Keratinocyte (primary cell): ENCODE measurements at regions not wholly inside any gene's neighbourhood (a gene's known extent, or its start where the extent isn't known, plus 50 kb on each side); places are given as distances from the start of the nearest gene placed in this dataset.

Experiments used
- DNase-seq: peaks from one replicate; pipeline ENCODE4 v3.0.0-alpha.2; 2011; ENCODE audit warnings: low read depth, missing footprints, low spot score
- FAIRE-seq: peaks from 2 replicates; lab custom pipeline; 2011; peaks lifted over from hg19 to GRCh38; lab: Jason Lieb, UNC
- H2AFZ ChIP-seq: 2 replicates; pipeline ENCODE4 v1.6.0; 2012; ENCODE audit warnings: low read length, control low read depth, inconsistent platforms; ENCODE audit not compliant: control insufficient read depth
- H3K27ac ChIP-seq: 2 replicates; pipeline ENCODE4 v1.5.1; 2011; ENCODE audit warnings: low read length; ENCODE audit not compliant: control insufficient read depth, insufficient read depth
- H3K27me3 ChIP-seq: 3 replicates; pipeline ENCODE4 v1.6.0; 2011; ENCODE audit warnings: low read length; ENCODE audit not compliant: control insufficient read depth, insufficient read depth; ENCODE audit errors: extremely low read depth
- H3K36me3 ChIP-seq, 2 experiments: 2 replicates in 1 of 2; 3 replicates in 1 of 2; pipeline ENCODE4 v1.5.1; 2011; ENCODE audit warnings: low read length in 2 of 2, mild to moderate bottlenecking in 1 of 2; ENCODE audit not compliant: control insufficient read depth in 2 of 2, insufficient read depth in 2 of 2; ENCODE audit errors: extremely low read depth in 1 of 2
- H3K4me1 ChIP-seq: 3 replicates; pipeline ENCODE4 v1.5.1; 2011; ENCODE audit warnings: low read length; ENCODE audit not compliant: control insufficient read depth, insufficient read depth; ENCODE audit errors: extremely low read depth
- H3K4me2 ChIP-seq: 3 replicates; pipeline ENCODE4 v1.6.0; 2011; ENCODE audit warnings: low read depth, low read length; ENCODE audit not compliant: control insufficient read depth, insufficient read depth; ENCODE audit errors: extremely low read depth
- H3K4me3 ChIP-seq, 3 experiments: fragments of 200-600 bp in 1 of 3; sonication (generic) in 1 of 3; 2 replicates in 2 of 3; 3 replicates in 1 of 3; pipeline ENCODE4 v1.5.1; 2011 to 2016; ENCODE audit warnings: low read length in 3 of 3, mild to moderate bottlenecking in 3 of 3, control low read depth in 2 of 3, inconsistent platforms in 1 of 3, low read depth in 1 of 3, mixed read lengths in 1 of 3, mixed run types in 1 of 3, moderate library complexity in 1 of 3; ENCODE audit not compliant: control insufficient read depth in 2 of 3, insufficient read depth in 2 of 3; ENCODE audit errors: extremely low read depth in 1 of 3
- H3K79me2 ChIP-seq: 2 replicates; pipeline ENCODE4 v1.6.0; 2012; ENCODE audit warnings: low read length; ENCODE audit not compliant: control insufficient read depth, insufficient read depth
- H3K9ac ChIP-seq: 3 replicates; pipeline ENCODE4 v1.6.0; 2011; ENCODE audit warnings: low read length; ENCODE audit not compliant: control insufficient read depth, insufficient read depth; ENCODE audit errors: extremely low read depth
- H3K9me1 ChIP-seq: 3 replicates; pipeline ENCODE4 v1.6.0; 2011; ENCODE audit warnings: low read length; ENCODE audit not compliant: control insufficient read depth, insufficient read depth; ENCODE audit errors: extremely low read depth
- H3K9me3 ChIP-seq: 2 replicates; pipeline ENCODE4 v1.5.1; 2012; ENCODE audit warnings: low read depth, low read length; ENCODE audit not compliant: control insufficient read depth
- H4K20me1 ChIP-seq: 3 replicates; pipeline ENCODE4 v1.6.0; 2011; ENCODE audit warnings: low read length; ENCODE audit not compliant: control insufficient read depth, insufficient read depth; ENCODE audit errors: extremely low read depth
- CTCF ChIP-seq, 3 experiments: IDR thresholded peaks in 1 of 3; conservative IDR thresholded peaks in 1 of 3; optimal IDR thresholded peaks in 1 of 3; 2 replicates in 2 of 3; 3 replicates in 1 of 3; pipeline versions ENCODE3 to v1.5.1; 2011; ENCODE audit warnings: low read length in 3 of 3, mild to moderate bottlenecking in 3 of 3, moderate library complexity in 2 of 3, control low read depth in 1 of 3, inconsistent platforms in 1 of 3; ENCODE audit not compliant: insufficient read depth in 2 of 3; ENCODE audit errors: extremely low read depth in 1 of 3
- EZH2 ChIP-seq: IDR thresholded peaks from one replicate; pipeline ENCODE4 v1.6.1; 2012; ENCODE audit warnings: inconsistent platforms, mild to moderate bottlenecking, low read length, moderate library complexity
- dilution Hi-C: fragments of 300-500 bp; cut with MboI; formaldehyde crosslinking; loops from one replicate; pipeline ENCODE4 v1.7.0; 2020; ENCODE audit warnings: low sequenced_read_pairs; ENCODE audit not compliant: extremely low pct_ligation_motif_present

- Histone ChIP-seq H3K9me1 (no peaks in the 10 kb centered on the region), H3K4me1 (no peaks in the 10 kb centered on the region), H3K79me2 (no peaks in the 10 kb centered on the region), H3K4me2 (no peak overlapping the region), H3K27me3 (no peaks in the 10 kb centered on the region), H3K36me3 (no peaks in the 10 kb centered on the region), H4K20me1 (no peaks in the 10 kb centered on the region), H2AFZ (no peak overlapping the region), H3K27ac (no peak overlapping the region), H3K4me3 (no peak overlapping the region), H3K9ac (no peak overlapping the region), H3K9me3 (no peaks in the 10 kb centered on the region)
- FAIRE-seq (no peak), DNase-seq (no peak)
- TF ChIP-seq EZH2 (no peak), CTCF (optimal IDR thresholded peaks at IDR 0.05 in 1 of 3, IDR thresholded peaks at IDR 0.05 in 1 of 3, conservative IDR thresholded peaks at IDR 0.05 in 1 of 3; ENCODE audit: extremely low read depth in 1 of 3, insufficient read depth in 2 of 3, low read length in 3 of 3) (no peak)
- dilution Hi-C loops = no loop called here
These were observed 322.0 kb upstream of the SALL1 start for GRCh38 chr16:51473091-51473490.

- H3K4me2 ChIP-seq = no peak overlapping the region
- TF ChIP-seq CTCF (optimal IDR thresholded peaks at IDR 0.05 in 1 of 3, IDR thresholded peaks at IDR 0.05 in 1 of 3, conservative IDR thresholded peaks at IDR 0.05 in 1 of 3; ENCODE audit: extremely low read depth in 1 of 3, insufficient read depth in 2 of 3, low read length in 3 of 3) = no peak
- TF ChIP-seq EZH2 = no peak
These were observed 319.4 kb upstream of the SALL1 start for GRCh38 chr16:51470492-51470891.

More at GRCh38 chr16:51470492-51470891, 319.4 kb upstream of the SALL1 start:
- Histone ChIP-seq H3K9me3 (no peaks in the 10 kb centered on the region), H3K9me1 (no peaks in the 10 kb centered on the region), H4K20me1 (no peaks in the 10 kb centered on the region), H3K79me2 (no peaks in the 10 kb centered on the region), H3K4me3 (no peak overlapping the region), H3K4me1 (no peaks in the 10 kb centered on the region), H3K36me3 (no peaks in the 10 kb centered on the region), H3K27ac (no peak overlapping the region), H3K27me3 (no peaks in the 10 kb centered on the region), H2AFZ (no peak overlapping the region), H3K9ac (no peak overlapping the region)
- dilution Hi-C loops = no loop called here
- DNase-seq (no peak), FAIRE-seq (peak; percentile 44)
